GM12892 (cell line): ENCODE measurements at regions not wholly inside any gene's neighbourhood (a gene's known extent, or its start where the extent isn't known, plus 50 kb on each side); places are given as distances from the start of the nearest gene placed in this dataset.

ENCODE experiments used
- DNase-seq: peaks from one replicate; pipeline ENCODE4 v3.0.0; 2011; ENCODE audit not compliant: insufficient read length
- FAIRE-seq: peaks from 2 replicates; lab custom pipeline; 2011; peaks lifted over from hg19 to GRCh38; lab: Jason Lieb, UNC
- POLR2A ChIP-seq: IDR thresholded peaks from 2 replicates; pipeline ENCODE4 v1.6.1; 2011; ENCODE audit warnings: low read depth, low read length, control low read depth
- POLR2AphosphoS5 ChIP-seq: IDR thresholded peaks from 2 replicates; pipeline ENCODE4 v1.6.1; 2011; ENCODE audit warnings: low read depth, low read length, control low read depth
- TAF1 ChIP-seq: IDR thresholded peaks from 2 replicates; pipeline ENCODE4 v1.6.1; 2011; ENCODE audit warnings: low read depth, mild to moderate bottlenecking, control low read depth, low read length, borderline replicate concordance

GRCh38 chr1:231108516-231109302 lies 53.1 kb upstream of the TRIM67 start:
- TF ChIP-seq POLR2AphosphoS5 (no peak), POLR2A (no peak), TAF1 (no peak)
- FAIRE-seq = no peak

GRCh38 chr1:231107600-231108326 lies 54.1 kb upstream of the TRIM67 start:
- FAIRE-seq = no peak
- no peak for DNase-seq
- no peak for TF ChIP-seq POLR2A
- TF ChIP-seq TAF1 = no peak
- TF ChIP-seq POLR2AphosphoS5 = no peak

More at GRCh38 chr1:231108516-231109302, 53.1 kb upstream of the TRIM67 start:
- no peak for DNase-seq

GRCh38 chr1:231107151-231107550 lies 54.7 kb upstream of the TRIM67 start:
- TF ChIP-seq TAF1 = no peak
- TF ChIP-seq POLR2A = no peak
- no peak for TF ChIP-seq POLR2AphosphoS5
- DNase-seq (no peak), FAIRE-seq (no peak)

GRCh38 chr1:231106347-231106746 lies 55.5 kb upstream of the TRIM67 start:
- FAIRE-seq = no peak
- TF ChIP-seq TAF1 (no peak), POLR2A (no peak), POLR2AphosphoS5 (no peak)
- no peak for DNase-seq

GRCh38 chr1:231104917-231105316 lies 56.9 kb upstream of the TRIM67 start:
- FAIRE-seq (no peak), DNase-seq (no peak)
- TF ChIP-seq POLR2A (no peak), TAF1 (no peak), POLR2AphosphoS5 (no peak)

GRCh38 chr1:231103961-231104360 lies 57.9 kb upstream of the TRIM67 start:
- no peak for TF ChIP-seq POLR2AphosphoS5
- no peak for TF ChIP-seq TAF1
- TF ChIP-seq POLR2A = no peak
- FAIRE-seq (no peak), DNase-seq (no peak)

- FAIRE-seq = no peak
- no peak for DNase-seq
- TF ChIP-seq POLR2A (no peak), POLR2AphosphoS5 (no peak), TAF1 (no peak)
Observed at GRCh38 chr1:231099996-231100767, 60.1 kb upstream of the FAM89A start.

GRCh38 chr1:231099311-231099710 lies 59.3 kb upstream of the FAM89A start:
- TF ChIP-seq POLR2A (no peak), TAF1 (no peak), POLR2AphosphoS5 (no peak)
- DNase-seq (no peak), FAIRE-seq (no peak)

GRCh38 chr1:231095595-231095994 lies 55.5 kb upstream of the FAM89A start:
- DNase-seq (no peak), FAIRE-seq (no peak)
- TF ChIP-seq POLR2A (no peak), POLR2AphosphoS5 (no peak), TAF1 (no peak)

- no peak for DNase-seq
- TF ChIP-seq POLR2AphosphoS5 (no peak), POLR2A (no peak), TAF1 (no peak)
- no peak for FAIRE-seq
Observed at GRCh38 chr1:231094421-231094820, 54.4 kb upstream of the FAM89A start.
